Renal cortex interstitium (tissue), 11 donors: ENCODE measurements at regions not wholly inside any gene's neighbourhood (a gene's known extent, or its start where the extent isn't known, plus 50 kb on each side); places are given as distances from the start of the nearest gene placed in this dataset.
"Not testable (repeated sequence)": the region's sequence is repeated elsewhere in the genome, so short reads cannot be mapped to it uniquely, and the experiment has no call there.

Experiments used
- DNase-seq, 11 donors: peaks; one replicate each; pipeline ENCODE4 v3.0.0-alpha.2; 2013; ENCODE audit warnings: low read depth in 9 of 11, low spot score in 4 of 11; ENCODE audit errors: extremely low read depth in 1 of 11

DNA sequence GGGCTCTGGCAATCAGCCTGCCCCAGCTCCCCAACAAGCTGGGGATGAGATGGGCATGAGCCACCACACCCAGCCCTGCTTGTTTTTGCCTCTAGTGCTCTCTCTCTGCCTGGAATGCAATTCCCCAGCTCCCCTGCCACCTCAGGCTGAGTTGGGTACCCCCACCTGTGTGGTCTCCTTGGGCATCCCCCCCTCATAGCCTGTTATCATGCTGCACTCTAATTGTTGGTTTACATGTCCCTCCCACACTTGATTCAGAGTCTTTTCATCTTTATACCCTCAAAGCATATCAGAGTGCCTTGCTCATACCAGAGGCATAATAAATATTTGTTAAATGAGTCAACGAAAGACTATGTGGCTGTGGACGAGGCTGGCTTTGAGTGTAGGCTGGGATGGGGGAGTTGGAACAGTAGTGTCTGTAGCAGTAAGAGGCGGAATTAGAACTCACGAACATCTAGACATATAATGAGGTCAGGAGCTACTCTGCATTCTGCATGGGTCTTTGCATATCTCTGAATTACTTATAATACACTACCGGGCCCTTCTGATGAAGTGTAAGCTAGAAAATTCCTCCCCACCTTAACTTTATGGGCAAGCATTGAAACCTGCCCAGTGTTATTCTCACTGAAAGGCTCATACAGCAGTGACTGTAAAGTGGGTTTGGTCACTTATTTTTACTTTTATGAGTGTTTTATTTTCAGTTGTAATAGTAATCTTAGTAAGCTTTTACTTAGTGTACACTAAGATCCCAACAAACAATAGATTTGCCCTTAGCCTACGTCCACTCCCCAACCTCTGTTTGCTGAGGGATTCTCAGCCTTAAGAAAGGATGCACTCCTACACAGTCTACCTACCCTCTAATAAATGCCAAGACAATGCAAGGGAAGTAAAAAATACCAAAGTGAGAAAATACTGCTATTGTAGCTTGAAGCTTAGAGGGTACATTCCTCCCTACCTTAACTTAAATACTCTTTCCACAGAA is 58.7 kb downstream of the EDN1 start:
- no peak for DNase-seq

DNA sequence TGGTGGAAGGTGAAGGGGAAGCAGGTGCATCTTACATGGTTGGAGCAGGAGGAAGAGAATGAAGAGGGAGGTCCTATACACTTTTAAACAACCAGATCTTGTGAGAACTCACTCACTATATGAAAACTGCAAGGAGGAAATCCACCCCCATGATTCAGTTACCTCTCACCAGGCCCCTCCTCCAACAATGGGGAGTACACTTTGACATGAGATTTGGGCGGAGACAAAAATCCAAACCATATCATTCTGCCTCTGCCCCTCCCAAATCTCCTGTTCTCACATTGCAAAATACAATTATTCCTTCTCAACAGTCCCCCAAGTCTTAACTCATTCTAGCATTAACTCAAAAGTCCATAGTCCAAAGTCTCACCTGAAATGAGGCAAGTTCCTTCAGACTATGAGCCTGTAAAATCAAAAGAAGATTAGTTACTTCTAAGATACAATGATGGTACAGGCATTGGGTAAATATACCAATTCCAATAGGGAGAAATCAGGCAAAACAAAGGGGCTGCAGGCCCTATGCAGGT is 60.5 kb downstream of the EDN1 start:
- DNase-seq = no peak

DNA sequence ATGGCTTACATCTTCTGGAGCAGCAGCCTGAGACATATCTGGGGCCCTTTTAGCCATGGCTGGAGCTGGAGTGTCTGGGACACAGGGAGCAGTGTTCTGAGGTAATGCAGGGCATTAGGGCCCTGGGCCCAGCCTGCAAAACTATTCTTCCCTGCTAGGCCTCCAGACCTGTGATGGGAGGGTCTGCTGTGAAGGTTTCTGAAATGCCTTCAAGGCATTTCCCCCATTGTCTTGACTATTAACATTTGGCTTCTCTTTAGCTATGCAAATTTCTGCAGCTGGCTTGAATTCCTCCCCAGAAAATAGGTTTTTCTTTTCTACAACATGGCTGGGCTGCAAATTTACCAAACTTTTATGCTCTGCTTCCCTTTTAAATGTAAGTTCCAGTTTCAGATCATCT is 61.5 kb downstream of the EDN1 start:
- DNase-seq = no peak

DNA sequence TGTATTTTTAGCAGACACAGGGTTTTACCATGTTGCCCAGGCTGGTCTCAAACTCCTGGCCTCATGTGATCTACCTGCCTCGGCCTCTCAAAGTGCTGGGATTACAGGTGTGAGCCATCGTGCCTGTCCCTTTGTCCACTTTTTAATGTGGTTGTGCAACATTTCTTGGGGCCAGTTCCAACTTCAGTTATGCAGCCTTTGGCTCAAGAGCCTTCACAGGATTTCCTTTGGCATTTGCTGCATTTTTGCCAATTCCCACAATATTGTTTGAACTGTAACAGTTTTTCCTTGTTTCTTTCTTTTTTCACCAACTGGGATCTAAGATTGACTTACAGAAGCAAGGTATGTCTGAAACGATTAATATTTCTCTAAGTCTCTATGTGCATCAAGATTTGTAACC is 63.6 kb downstream of the EDN1 start:
- DNase-seq = no peak

DNA sequence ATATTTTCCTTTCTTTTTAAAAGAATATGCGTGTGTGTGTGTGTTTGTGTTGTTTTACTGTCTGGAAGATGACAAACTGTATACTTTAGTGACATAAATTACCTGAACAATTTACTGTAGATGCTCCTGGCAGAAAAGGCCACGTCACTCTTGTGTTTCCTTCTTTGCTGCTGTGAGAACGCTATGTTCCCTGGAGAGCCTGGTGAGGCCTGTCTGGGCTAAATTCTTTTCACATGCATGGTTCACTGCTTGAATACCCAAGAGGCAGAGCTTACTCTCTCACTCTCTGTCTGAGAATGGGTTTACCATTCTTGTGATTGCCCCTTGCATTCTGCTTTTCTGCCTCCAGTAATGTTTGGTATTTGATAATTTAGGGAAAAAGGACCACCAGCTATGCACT is 64.3 kb downstream of the EDN1 start:
- peak in 2 of 11 donors; percentile 22 to 36 for DNase-seq

DNA sequence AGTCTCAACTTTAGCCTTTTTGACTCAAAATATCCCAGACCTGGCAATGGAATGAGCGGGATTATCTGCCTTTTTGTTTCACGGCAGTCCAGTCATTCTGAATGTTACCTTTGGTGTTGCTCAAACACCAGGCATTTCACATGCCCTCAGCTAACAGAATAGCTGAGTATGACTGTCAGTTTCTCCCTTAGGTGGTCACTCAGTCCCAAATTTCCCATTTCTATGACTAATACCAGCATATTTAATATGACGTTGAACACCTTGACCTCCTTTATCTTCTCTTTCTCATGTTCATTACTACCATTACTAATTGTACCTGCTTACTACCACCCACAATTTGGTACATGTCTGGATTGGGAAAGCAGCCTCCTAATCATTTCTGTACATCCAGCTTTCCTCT is 65.2 kb downstream of the EDN1 start:
- DNase-seq = no peak

DNA sequence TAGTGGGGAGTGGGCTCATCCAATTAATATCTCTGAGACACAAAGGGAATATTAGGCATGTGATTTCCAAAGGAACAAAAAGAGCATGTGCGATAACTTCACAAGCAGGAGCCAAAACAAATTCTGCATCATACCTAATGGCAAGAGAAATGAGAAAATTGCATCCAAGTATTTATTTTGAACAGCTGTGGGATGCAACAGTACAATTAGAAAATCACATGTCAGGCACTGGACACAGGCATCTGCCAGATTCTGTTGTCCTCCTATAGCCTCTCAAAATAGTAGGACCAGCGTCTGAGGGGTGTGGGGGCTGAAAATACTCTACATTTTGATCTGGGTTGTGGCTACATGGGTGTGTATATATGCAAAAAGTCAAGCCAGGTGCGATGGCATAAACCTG is 66.3 kb downstream of the EDN1 start:
- no peak for DNase-seq

DNA sequence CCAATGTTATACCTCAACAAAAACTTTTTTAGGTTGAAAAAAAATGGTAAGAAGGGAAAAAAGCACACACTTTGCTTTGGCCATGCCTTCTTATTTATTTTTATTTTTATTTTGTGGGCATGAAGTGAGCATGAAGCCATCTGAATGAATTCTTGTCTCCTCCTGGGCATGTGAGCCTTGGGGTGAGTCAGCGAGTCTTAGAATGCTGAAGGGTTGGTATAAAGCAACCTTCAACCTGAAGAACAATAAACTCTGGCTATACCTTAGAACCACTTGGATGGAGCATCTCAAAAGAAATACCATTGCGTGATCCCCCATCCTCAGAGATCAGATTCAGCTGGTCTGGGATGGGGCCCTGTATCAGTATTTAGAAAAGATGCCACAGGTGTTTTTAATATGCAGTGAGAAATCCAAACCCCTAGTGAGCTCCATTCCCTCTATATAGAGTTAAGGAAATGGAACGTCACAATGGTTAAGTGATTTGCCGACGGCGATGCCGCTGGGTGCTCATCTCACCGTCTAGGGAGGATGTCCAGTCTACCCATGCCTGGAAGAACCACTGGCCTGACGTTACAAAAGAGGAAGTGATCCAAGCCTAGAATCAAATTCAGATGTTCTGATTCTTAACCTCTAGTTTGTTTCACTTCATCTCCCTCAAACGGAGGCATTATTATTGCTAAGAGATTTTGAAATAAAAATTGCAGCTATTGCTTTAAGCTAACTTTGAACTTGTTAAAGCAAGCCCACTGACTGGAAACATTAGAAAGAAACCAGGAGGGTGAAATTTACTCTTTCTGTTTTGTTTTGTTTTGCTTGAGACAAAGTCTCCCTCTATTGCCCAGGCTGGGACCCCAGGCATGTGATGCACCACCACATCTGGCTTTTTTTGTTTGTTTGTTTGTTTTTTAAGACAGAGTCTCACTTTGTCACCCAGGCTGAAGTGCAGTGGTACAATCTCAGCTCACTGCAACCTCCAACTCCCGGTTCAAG is 67.1 kb downstream of the EDN1 start:
- no peak for DNase-seq

DNA sequence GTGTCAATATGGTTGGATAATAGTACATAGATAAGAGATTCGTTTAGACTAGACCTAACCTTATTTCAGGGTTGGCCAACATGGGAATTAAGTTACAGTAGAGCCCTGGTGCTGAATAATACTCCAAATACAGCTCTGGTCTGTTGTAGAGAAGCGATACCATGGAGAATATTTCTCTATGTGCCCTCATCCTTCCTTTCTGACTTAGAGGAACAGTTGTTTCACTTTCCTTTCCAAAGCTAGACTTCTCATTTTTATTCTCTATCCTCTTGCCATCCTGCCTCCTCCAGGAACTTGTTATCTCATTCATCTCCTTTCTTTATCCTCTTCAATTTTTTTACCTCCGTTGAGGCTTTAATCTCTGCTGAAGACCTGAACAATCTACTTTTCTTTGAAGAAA is 68.9 kb downstream of the EDN1 start:
- DNase-seq = no peak

DNA sequence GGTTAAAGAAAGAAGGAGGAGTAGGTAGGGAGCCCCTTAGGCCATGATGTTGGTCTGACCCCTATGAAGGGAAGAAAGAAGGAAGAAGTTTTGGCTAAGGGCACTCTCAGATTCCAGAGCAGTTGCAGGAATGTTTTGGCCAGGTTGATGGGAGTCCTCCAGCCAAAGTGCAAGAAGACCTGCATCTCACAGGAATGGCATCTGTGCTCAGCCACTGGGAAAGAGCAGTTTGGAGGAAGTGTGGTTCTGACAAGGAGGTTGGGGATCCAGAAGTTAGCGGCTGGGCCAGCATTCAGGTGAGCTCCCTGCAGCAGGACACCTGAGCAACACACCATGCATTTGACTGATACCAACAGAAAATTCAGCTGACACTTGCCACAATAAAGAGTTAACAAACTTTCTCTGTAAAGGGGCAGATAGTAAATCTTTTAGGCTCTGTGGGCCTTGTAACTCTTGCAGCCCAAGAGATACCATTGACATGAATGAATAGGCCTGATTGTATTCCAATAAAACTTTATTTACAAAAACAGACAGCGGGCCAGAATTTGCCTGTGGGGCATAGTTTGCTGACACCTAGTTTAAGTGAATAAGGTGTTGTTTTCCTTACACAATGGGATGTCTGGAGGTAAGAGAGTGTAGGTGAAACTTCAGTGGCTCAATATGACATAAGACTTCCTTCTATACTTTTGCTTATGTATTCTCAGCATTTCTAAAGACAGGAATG is 71.0 kb downstream of the EDN1 start:
- DNase-seq = no peak

DNA sequence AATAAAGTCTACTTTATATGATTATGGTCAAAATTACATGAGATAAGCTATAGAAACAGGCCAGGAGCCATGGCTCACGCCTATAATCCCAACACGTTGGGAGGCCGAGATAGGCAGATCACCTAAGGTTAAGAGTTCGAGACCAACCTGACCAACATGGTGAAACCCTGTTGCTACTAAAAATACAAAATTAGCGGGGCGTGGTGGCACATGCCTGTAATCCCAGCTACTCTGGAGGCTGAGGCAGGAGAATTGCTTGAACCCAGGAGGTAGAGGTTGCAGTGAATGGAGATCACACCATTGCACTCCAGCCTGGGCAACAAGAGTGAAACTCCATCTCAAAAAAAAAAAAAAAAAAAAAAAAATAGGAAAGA is 73.1 kb downstream of the EDN1 start:
- not testable (repeated sequence) for DNase-seq

DNA sequence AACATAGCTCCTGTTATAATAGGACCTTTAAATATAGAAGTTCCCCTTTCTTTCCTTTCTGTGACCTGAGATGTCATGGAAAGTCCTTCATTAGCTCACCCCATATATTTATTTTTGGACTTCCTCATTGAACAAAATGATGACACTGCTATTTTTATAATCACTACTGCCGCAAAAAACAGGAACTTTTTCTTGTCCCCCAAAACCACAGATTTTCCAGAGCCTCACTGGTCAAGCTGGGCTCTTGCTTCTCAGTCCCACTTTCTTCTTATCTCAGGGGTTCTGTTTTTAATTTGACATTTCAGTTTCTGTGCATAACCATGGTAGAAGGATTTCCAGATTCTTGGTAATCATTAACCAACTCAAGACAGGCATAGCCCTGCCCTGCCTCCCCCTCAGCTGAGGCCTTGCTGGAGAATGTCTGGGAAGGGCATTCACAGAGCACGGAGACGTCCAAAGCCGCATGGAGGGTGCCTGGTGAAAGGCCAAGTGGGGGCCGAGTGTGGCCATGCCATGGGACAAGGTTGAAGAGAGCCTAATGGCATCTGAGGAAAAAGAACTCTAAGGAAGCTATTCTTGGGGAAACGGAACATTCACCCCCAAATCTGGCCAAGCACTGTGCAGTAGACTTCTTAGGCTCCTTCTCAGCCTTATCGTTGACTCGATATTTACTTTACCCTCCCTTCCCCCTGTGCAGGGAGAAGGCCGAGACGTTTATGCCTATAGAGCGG is 73.7 kb downstream of the EDN1 start:
- DNase-seq = peak in 2 of 11 donors; percentile 26 to 54

DNA sequence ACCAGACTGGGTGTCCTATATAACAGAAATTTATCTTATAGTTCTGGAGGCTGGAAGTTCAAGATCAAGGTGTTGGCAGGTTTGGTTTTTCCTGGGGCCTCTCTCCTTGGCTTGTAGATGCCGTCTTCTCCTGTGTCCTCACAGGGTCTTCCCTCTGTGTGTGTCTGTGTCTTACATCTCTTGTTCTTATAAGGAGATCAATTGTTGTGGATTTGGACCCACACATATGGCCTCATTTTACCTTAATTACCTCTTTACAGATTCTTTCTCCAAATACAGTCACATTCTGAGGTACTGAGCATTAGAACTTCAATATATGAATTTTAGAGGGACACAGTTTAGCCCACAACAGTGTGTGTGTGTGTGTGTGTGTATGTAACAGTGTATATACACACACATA is 74.5 kb downstream of the EDN1 start:
- no peak for DNase-seq

DNA sequence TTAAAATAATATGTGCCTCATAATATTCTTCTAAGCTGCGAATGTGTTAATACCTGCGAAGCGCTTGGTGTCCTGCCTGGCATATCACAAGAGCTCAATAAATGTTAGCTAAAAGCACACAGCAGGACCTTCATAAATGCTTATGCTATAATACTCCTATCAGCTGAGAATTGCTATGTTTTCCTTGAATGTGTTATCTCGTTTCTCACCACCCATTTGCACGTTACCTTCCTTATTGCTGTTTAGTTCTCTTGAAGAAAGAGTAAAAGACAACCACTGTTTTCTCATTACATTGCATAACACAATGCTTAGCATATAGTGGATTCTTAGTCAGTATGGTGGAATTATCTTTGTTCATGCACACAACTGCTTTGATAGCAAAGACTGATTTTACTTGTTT is 76.6 kb downstream of the EDN1 start:
- no peak for DNase-seq

DNA sequence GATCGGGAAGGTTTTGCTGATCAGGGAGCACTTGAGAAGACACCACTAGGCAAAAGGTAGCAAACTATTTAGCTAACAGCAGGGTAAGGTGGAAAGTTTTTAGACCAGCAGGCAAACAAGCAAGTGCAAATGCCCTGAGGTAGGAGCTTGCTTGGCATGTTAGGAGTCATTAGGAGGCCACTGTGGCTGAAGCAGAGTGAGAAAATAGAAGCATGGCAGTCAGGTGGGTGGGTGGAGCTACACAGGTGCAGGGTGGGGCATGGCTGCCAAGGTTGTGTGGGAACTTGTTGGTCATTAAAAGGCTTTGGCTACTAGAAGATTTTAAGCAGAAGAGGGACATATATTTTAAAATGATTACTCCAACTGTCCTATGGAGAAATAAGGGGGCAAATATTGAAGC is 77.3 kb downstream of the EDN1 start:
- no peak for DNase-seq

DNA sequence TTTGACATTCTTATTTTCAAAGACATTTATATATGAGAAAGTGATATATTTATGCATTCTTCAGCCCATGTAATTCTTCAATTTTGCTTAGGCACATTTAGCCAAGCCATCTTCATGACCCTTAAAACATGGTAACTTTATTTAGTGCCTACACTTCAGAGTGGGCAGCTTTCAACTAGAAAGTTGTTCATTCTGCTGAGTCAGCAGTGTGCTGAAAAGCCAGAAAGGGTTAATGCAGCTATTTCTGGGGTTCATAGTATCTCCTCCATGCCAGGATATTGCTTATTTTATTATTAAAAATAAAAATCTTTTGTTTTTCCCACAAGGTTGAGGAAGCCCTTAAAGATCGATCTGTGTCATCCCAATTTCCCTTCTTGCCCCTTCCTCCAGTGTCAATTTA is 79.2 kb downstream of the EDN1 start:
- DNase-seq = no peak

DNA sequence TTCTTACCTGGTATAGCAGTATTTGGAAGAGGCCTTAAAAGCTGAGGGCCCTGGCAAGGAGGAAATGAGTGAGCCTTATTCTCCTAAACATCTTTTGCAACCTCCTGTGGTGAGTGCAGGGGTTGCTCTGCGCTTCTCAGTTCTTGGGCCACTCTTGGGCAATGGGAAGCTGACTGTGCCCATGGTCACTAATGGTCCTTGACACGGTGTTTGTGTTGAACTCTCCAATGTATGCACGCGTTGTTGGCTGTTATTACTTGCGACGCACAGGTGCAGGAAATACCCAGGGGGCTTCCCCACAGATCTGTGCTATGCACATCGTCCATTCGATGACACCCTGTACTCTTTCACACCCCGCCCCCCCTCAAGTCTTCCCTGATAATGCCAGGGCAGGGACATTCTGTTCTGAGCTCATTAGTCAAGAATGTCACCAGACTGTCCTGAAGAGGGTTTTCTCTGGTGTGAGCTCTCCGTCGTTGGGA is 79.7 kb downstream of the EDN1 start:
- no peak for DNase-seq

DNA sequence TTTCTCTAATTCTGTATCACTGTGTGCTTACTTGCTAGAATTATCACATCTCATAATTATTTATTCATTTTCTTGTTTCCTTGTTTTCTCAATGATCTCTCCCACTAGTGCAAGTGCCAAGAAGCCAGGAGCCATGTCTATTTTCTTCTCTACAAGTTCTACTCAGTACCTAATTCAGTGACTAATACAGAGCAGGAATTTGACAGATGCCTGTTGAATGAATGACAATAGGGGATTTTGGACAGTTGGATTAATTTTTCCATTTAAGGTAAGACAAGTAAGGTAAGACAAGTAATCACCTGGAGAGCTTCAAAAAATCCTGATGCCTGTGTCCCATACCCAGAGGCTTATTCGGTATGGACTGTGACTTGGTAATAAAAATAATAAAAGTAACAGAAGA is 81.0 kb downstream of the EDN1 start:
- DNase-seq = no peak
